SK-N-SH (cell line): ENCODE measurements at regions not wholly inside any gene's neighbourhood (a gene's known extent, or its start where the extent isn't known, plus 50 kb on each side); places are given as distances from the start of the nearest gene placed in this dataset.

ENCODE experiments used
- CTCF ChIA-PET: fragments of 300-600, 350-600 bp; formaldehyde crosslinking; extraction: SDS; loops from one replicate; lab custom pipeline; 2021; lab: Yijun Ruan, JAX
- POLR2A ChIA-PET: fragments of 350-600 bp; sonication (Branson Sonifier 250); formaldehyde crosslinking; extraction: SDS; loops from one replicate; lab custom pipeline; 2020; ENCODE audit warnings: antibody characterized with exemption, inconsistent platforms; lab: Yijun Ruan, JAX
- DNase-seq: peaks from one replicate; pipeline ENCODE4 v3.0.0; 2012
- H2AFZ ChIP-seq: fragments of 200-600 bp; sonication (generic); 2 replicates; pipeline ENCODE4 v1.8.1; 2016; ENCODE audit warnings: antibody characterized with exemption, mild to moderate bottlenecking, low read depth
- H3F3A ChIP-seq: fragments of 200-600 bp; sonication (generic); replicated peaks from 2 replicates; pipeline ENCODE3; 2016; ENCODE audit warnings: antibody characterized with exemption, mild to moderate bottlenecking; ENCODE audit not compliant: insufficient read depth
- H3K27ac ChIP-seq, 2 experiments: fragments of 200-500 bp in 1 of 2; fragments of 200-600 bp in 1 of 2; sonication (Bioruptor generic) in 1 of 2; sonication (generic), shearing (Covaris generic) in 1 of 2; 2 replicates each; pipeline versions ENCODE4 v1.5.1 to v1.6.1; 2014 to 2016; ENCODE audit warnings: low read depth in 2 of 2, inconsistent platforms in 1 of 2, low read length in 1 of 2, mild to moderate bottlenecking in 1 of 2, mixed read lengths in 1 of 2
- H3K27me3 ChIP-seq: fragments of 200-600 bp; sonication (generic), shearing (Covaris generic); 2 replicates; pipeline ENCODE4 v1.6.1; 2016; ENCODE audit warnings: mixed run types; ENCODE audit not compliant: insufficient read depth
- H3K36me3 ChIP-seq, 2 experiments: fragments of 200-500 bp in 1 of 2; fragments of 200-600 bp in 1 of 2; sonication (Bioruptor generic) in 1 of 2; sonication (generic) in 1 of 2; replicated peaks in 1 of 2; 2 replicates each; pipeline versions ENCODE3 to v1.5.1; 2014 to 2016; ENCODE audit warnings: low read length in 1 of 2, mild to moderate bottlenecking in 1 of 2; ENCODE audit not compliant: insufficient read depth in 2 of 2, control insufficient read depth in 1 of 2
- H3K4me1 ChIP-seq, 2 experiments: fragments of 200-500 bp in 1 of 2; fragments of 200-600 bp in 1 of 2; sonication (Bioruptor generic) in 1 of 2; sonication (generic), shearing (Covaris generic) in 1 of 2; 2 replicates each; pipeline versions ENCODE4 v1.5.1 to v1.6.1; 2014 to 2016; ENCODE audit warnings: low read depth in 1 of 2, low read length in 1 of 2, mixed run types in 1 of 2; ENCODE audit not compliant: insufficient read depth in 2 of 2, control insufficient read depth in 1 of 2
- H3K4me2 ChIP-seq: fragments of 200-600 bp; sonication (generic), shearing (Covaris generic); 2 replicates; pipeline ENCODE4 v1.6.1; 2017; ENCODE audit warnings: mixed run types
- H3K4me3 ChIP-seq, 2 experiments: fragments of 200-500 bp in 1 of 2; fragments of 200-600 bp in 1 of 2; sonication (Bioruptor generic) in 1 of 2; sonication (generic), shearing (Covaris generic) in 1 of 2; 2 replicates each; pipeline versions ENCODE4 v1.5.1 to v1.8.1; 2014 to 2016; ENCODE audit warnings: low read depth in 2 of 2, inconsistent platforms in 1 of 2, low read length in 1 of 2, mild to moderate bottlenecking in 1 of 2, mixed read lengths in 1 of 2, moderate library complexity in 1 of 2
- H3K79me2 ChIP-seq: fragments of 200-600 bp; sonication (generic); 2 replicates; pipeline ENCODE4 v1.8.1; 2017; ENCODE audit warnings: mild to moderate bottlenecking; ENCODE audit not compliant: insufficient read depth
- H3K9ac ChIP-seq: fragments of 200-600 bp; sonication (generic); 2 replicates; pipeline ENCODE4 v1.6.1; 2017; ENCODE audit warnings: mixed run types
- H3K9me2 ChIP-seq: fragments of 200-600 bp; sonication (generic); 2 replicates; pipeline ENCODE4 v1.6.1; 2017; ENCODE audit warnings: mixed run types
- H3K9me3 ChIP-seq: fragments of 200-600 bp; sonication (generic); 2 replicates; pipeline ENCODE4 v1.6.1; 2017; ENCODE audit warnings: mixed run types, mild to moderate bottlenecking, moderate library complexity
- H4K20me1 ChIP-seq: fragments of 200-600 bp; sonication (generic); 2 replicates; pipeline ENCODE4 v1.6.1; 2017; ENCODE audit warnings: mild to moderate bottlenecking, mixed run types; ENCODE audit not compliant: insufficient read depth
- CHD2 ChIP-seq: fragments of 150-350 bp; IDR thresholded peaks from 2 replicates; pipeline ENCODE4 v1.6.1; 2018; ENCODE audit warnings: low read length; ENCODE audit not compliant: partially characterized antibody
- CTCF ChIP-seq: fragments of 200-600 bp; sonication (generic); IDR thresholded peaks from 2 replicates; pipeline ENCODE4 v1.6.1; 2017; ENCODE audit warnings: antibody characterized with exemption, mild to moderate bottlenecking, moderate library complexity
- EZH2phosphoT487 ChIP-seq: fragments of 200-600 bp; sonication (generic); IDR thresholded peaks from 2 replicates; pipeline ENCODE4 v1.6.1; 2017; ENCODE audit warnings: low read depth, mixed run types, mild to moderate bottlenecking, antibody characterized with exemption, moderate library complexity, borderline replicate concordance
- FOXJ3 ChIP-seq: sonication (generic); formaldehyde crosslinking; IDR thresholded peaks from 2 replicates; pipeline ENCODE4 v1.5.1; 2020; ENCODE audit warnings: mild to moderate bottlenecking, missing genetic modification reagents
- FOXM1 ChIP-seq: IDR thresholded peaks from 2 replicates; pipeline ENCODE4 v1.4.0; 2012; ENCODE audit warnings: low read depth, mild to moderate bottlenecking
- GATA2 ChIP-seq: sonication (generic); formaldehyde crosslinking; IDR thresholded peaks from 2 replicates; pipeline ENCODE4 v1.5.0; 2020; ENCODE audit warnings: mild to moderate bottlenecking, missing genetic modification reagents
- IRF3 ChIP-seq: fragments of 150-350 bp; IDR thresholded peaks from 2 replicates; pipeline ENCODE4 v1.6.1; 2016; ENCODE audit warnings: mild to moderate bottlenecking, low read depth, low read length
- JUND ChIP-seq: IDR thresholded peaks from 2 replicates; pipeline ENCODE4 v1.4.0; 2012
- MAX ChIP-seq: IDR thresholded peaks from 2 replicates; pipeline ENCODE4 v1.4.0; 2012; ENCODE audit warnings: low read depth
- MXI1 ChIP-seq: IDR thresholded peaks from 2 replicates; pipeline ENCODE4 v1.6.1; 2012; ENCODE audit warnings: mild to moderate bottlenecking, low read depth, low read length, improper control_type of control experiment
- RFX5 ChIP-seq: IDR thresholded peaks from 2 replicates; pipeline ENCODE4 v1.6.1; 2012; ENCODE audit warnings: mild to moderate bottlenecking, improper control_type of control experiment, low read length
- RXRA ChIP-seq: IDR thresholded peaks from 2 replicates; pipeline ENCODE4 v1.4.0; 2012; ENCODE audit warnings: low read depth, mild to moderate bottlenecking, borderline replicate concordance
- SIN3A ChIP-seq: IDR thresholded peaks from 2 replicates; pipeline ENCODE4 v1.6.1; 2012; ENCODE audit warnings: low read depth, mild to moderate bottlenecking, low read length, moderate library complexity, borderline replicate concordance
- TEAD4 ChIP-seq: IDR thresholded peaks from 2 replicates; pipeline ENCODE4 v1.4.0; 2012; ENCODE audit warnings: mild to moderate bottlenecking, borderline replicate concordance; ENCODE audit not compliant: insufficient read depth
- USF2 ChIP-seq: fragments of 150-350 bp; IDR thresholded peaks from 2 replicates; pipeline ENCODE4 v1.6.1; 2017; ENCODE audit warnings: antibody characterized with exemption, low read length, low read depth, borderline replicate concordance
- YY1 ChIP-seq: IDR thresholded peaks from 2 replicates; pipeline ENCODE4 v1.4.0; 2012; ENCODE audit warnings: low read depth, mild to moderate bottlenecking
- ZBTB33 ChIP-seq: IDR thresholded peaks from 2 replicates; pipeline ENCODE4 v1.4.0; 2012; ENCODE audit warnings: low read depth, borderline replicate concordance
- WGBS: methylation state at CpG from one replicate; pipeline ENCODE4 v1.1.6; 2017; ENCODE audit warnings: low lambda C conversion rate; 5-methylcytosine and 5-hydroxymethylcytosine counted together

- POLR2A ChIA-PET = no interaction called here
- TF ChIP-seq MAX (no peak), CTCF (no peak), MXI1 (no peak), CHD2 (no peak), FOXJ3 (no peak), TEAD4 (no peak), FOXM1 (no peak)
- H3F3A ChIP-seq = no peaks in the 10 kb centered on the region
These were observed 911.3 kb upstream of the USP15 start for GRCh38 chr12:61348871-61349270.

GRCh38 chr12:61355105-61355504 is 905.1 kb upstream of the USP15 start:
- H3F3A ChIP-seq = no peaks in the 10 kb centered on the region
- POLR2A ChIA-PET = no interaction called here
- H3K27ac ChIP-seq = no peak overlapping the region
- no peak overlapping the region for H3K4me2 ChIP-seq
- WGBS = 29% methylated on average over 6 of the region's 10 CpGs
- no peaks in the 10 kb centered on the region for H3K4me1 ChIP-seq
- H3K36me3 ChIP-seq = no peaks in the 10 kb centered on the region
- no peaks in the 10 kb centered on the region for H3K79me2 ChIP-seq
- H3K9me3 ChIP-seq = no peaks in the 10 kb centered on the region
- CTCF ChIA-PET = no interaction called here
- no peaks in the 10 kb centered on the region for H4K20me1 ChIP-seq
- no peaks in the 10 kb centered on the region for H3K27me3 ChIP-seq
- H3K9ac ChIP-seq = no peak overlapping the region
- no peak overlapping the region for H2AFZ ChIP-seq
- TF ChIP-seq CHD2 (no peak), RXRA (no peak), IRF3 (no peak), RFX5 (no peak), EZH2phosphoT487 (no peak), MXI1 (no peak), SIN3A (no peak), GATA2 (CRISPR knock-in tag) (no peak), JUND (no peak), ZBTB33 (no peak), USF2 (no peak), YY1 (no peak)
- H3K9me2 ChIP-seq = no peaks in the 10 kb centered on the region; the same call in 1 of the 2 replicates
- no peak for DNase-seq
- no peak overlapping the region for H3K4me3 ChIP-seq

More at GRCh38 chr12:61348871-61349270, 911.3 kb upstream of the USP15 start:
- CTCF ChIA-PET = no interaction called here
- no peaks in the 10 kb centered on the region; the same call in 1 of the 2 replicates for H3K9me2 ChIP-seq
- H3K27me3 ChIP-seq = no peaks in the 10 kb centered on the region
- H3K9ac ChIP-seq = no peak overlapping the region
- no peak overlapping the region for H3K4me3 ChIP-seq
- H3K36me3 ChIP-seq = no peaks in the 10 kb centered on the region
- 3% methylated on average over 3 of the region's 3 CpGs for WGBS
- no peak for DNase-seq
- H3K79me2 ChIP-seq = no peaks in the 10 kb centered on the region
- no peak overlapping the region for H2AFZ ChIP-seq
- no peaks in the 10 kb centered on the region for H4K20me1 ChIP-seq
- no peaks in the 10 kb centered on the region for H3K4me1 ChIP-seq
- no peak overlapping the region for H3K27ac ChIP-seq
- H3K4me2 ChIP-seq = no peak overlapping the region
- no peaks in the 10 kb centered on the region for H3K9me3 ChIP-seq
